ENCODE measurements at regions not wholly inside any gene's neighbourhood (a gene's known extent, or its start where the extent isn't known, plus 50 kb on each side); places are given as distances from the start of the nearest gene placed in this dataset.
"Not testable (repeated sequence)": the region's sequence is repeated elsewhere in the genome, so short reads cannot be mapped to it uniquely, and the experiment has no call there.

DNA sequence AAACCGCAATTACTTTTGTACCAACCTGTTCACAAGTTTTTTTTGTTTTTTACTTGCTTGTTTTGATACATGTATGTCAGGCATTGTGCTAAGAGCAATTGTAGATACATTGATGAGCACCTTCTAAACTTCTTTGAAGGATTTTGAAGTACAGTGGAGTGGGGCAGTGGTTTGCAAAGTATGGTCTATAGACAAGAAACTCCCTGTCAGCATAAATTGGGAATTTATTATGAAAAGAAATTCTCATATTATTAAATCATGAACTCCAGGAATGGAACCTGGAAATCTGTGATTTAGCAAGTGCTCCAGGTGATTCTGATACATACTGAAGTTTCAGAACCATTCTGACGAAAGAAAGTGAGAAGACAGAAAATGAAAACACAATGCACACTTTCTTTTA is 733.4 kb downstream of the C4orf33 start:
- H3K27ac Mint-ChIP-seq = no peak overlapping the region
- no peaks in the 10 kb centered on the region for H3K4me1 Mint-ChIP-seq (ENCODE audit: low read depth)
- no peaks in the 10 kb centered on the region for H3K36me3 Mint-ChIP-seq (ENCODE audit: low read depth)
- H3K4me3 Mint-ChIP-seq = no peak overlapping the region
- H3K9me3 Mint-ChIP-seq = peaks cover 16% of the 10 kb centered on the region
- no peaks in the 10 kb centered on the region for H3K27me3 Mint-ChIP-seq (ENCODE audit: insufficient read depth)
- TF ChIP-seq, protein P1, sequence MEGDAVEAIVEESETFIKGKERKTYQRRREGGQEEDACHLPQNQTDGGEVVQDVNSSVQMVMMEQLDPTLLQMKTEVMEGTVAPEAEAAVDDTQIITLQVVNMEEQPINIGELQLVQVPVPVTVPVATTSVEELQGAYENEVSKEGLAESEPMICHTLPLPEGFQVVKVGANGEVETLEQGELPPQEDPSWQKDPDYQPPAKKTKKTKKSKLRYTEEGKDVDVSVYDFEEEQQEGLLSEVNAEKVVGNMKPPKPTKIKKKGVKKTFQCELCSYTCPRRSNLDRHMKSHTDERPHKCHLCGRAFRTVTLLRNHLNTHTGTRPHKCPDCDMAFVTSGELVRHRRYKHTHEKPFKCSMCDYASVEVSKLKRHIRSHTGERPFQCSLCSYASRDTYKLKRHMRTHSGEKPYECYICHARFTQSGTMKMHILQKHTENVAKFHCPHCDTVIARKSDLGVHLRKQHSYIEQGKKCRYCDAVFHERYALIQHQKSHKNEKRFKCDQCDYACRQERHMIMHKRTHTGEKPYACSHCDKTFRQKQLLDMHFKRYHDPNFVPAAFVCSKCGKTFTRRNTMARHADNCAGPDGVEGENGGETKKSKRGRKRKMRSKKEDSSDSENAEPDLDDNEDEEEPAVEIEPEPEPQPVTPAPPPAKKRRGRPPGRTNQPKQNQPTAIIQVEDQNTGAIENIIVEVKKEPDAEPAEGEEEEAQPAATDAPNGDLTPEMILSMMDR (IDR thresholded peaks at IDR 0.05) = no peak
- DNase-seq = no peak

DNA sequence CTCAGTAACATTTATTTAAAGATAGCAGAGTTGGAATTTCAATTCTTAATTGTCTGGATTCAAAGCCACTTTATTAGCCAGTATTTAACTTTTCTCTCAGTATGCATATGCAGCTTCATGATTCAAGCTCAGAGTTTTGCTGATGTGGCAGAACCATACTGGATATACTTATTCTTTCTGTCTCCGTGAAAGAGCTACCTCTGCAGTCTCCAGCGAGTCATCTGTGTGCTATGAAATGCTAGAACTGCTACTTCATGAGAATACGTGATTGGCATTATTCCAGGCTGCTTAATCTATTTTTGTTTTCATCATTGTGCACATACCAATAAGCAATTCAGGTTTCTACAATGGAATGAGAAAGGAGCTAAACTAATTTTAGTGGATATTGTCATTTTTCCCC is 743.7 kb downstream of the C4orf33 start:
- no peak for DNase-seq
- Mint-ChIP-seq H3K36me3 (ENCODE audit: low read depth) (no peaks in the 10 kb centered on the region), H3K27ac (no peak overlapping the region), H3K9me3 (peaks cover 17% of the 10 kb centered on the region), H3K4me3 (no peak overlapping the region), H3K4me1 (ENCODE audit: low read depth) (no peaks in the 10 kb centered on the region), H3K27me3 (ENCODE audit: insufficient read depth) (no peaks in the 10 kb centered on the region; the same call in 1 of the 2 replicates)
- TF ChIP-seq, protein P1 (IDR thresholded peaks at IDR 0.05) = no peak

DNA sequence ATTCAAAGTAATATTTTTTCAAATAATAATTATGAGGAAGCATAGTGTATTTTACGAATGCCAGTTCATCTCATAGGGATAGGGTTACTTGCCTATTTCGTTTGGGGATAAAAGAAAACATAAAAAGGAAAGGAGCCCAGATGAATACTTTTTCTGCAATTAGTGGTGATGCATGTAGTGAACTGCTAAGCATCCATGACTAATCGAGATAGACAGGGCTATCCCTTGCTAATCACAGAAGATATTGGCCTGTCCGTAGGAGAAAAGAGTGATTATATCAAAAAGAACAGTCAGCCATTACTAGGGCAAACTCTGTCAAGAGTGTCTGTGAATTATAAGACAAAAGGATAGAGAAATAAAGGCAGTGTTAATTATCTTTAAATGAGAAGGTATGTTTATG is 746.1 kb downstream of the C4orf33 start:
- TF ChIP-seq, protein P1 (IDR thresholded peaks at IDR 0.05) = no peak
- no peak overlapping the region for H3K27ac Mint-ChIP-seq

DNA sequence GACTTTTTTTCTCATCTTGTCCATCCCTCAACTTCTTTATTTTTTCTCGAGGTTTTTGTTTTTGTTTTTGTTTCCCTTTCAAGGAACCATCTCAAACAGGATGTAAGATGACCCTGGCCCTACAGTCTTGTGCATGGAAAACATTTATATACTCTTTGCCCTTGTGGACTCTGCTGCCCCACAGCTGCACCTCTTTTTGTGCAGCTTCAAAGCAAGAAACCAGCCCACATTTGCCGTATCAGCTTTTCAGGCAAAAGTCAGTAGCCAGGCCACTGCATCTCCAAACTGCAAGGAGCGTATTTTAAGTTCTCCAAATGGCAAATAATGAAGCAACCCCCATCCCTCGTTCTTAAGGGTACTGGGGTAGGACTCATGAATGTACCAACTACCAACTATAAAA is 756.5 kb downstream of the C4orf33 start:
- Mint-ChIP-seq H3K27me3 (ENCODE audit: insufficient read depth) (no peaks in the 10 kb centered on the region), H3K36me3 (ENCODE audit: low read depth) (no peaks in the 10 kb centered on the region), H3K9me3 (peaks cover 9% of the 10 kb centered on the region; the same call in 1 of the 2 replicates), H3K4me1 (ENCODE audit: low read depth) (no peaks in the 10 kb centered on the region), H3K27ac (no peak overlapping the region), H3K4me3 (no peak overlapping the region)
- TF ChIP-seq, protein P1 (IDR thresholded peaks at IDR 0.05) = no peak
- DNase-seq = no peak

More for the DNA sequence above, 746.1 kb downstream of the C4orf33 start:
- Mint-ChIP-seq H3K9me3 (peaks cover 17% of the 10 kb centered on the region), H3K4me1 (ENCODE audit: low read depth) (no peaks in the 10 kb centered on the region), H3K36me3 (ENCODE audit: low read depth) (no peaks in the 10 kb centered on the region), H3K27me3 (ENCODE audit: insufficient read depth) (no peaks in the 10 kb centered on the region; the same call in 1 of the 2 replicates), H3K4me3 (no peak overlapping the region)
- no peak for DNase-seq

DNA sequence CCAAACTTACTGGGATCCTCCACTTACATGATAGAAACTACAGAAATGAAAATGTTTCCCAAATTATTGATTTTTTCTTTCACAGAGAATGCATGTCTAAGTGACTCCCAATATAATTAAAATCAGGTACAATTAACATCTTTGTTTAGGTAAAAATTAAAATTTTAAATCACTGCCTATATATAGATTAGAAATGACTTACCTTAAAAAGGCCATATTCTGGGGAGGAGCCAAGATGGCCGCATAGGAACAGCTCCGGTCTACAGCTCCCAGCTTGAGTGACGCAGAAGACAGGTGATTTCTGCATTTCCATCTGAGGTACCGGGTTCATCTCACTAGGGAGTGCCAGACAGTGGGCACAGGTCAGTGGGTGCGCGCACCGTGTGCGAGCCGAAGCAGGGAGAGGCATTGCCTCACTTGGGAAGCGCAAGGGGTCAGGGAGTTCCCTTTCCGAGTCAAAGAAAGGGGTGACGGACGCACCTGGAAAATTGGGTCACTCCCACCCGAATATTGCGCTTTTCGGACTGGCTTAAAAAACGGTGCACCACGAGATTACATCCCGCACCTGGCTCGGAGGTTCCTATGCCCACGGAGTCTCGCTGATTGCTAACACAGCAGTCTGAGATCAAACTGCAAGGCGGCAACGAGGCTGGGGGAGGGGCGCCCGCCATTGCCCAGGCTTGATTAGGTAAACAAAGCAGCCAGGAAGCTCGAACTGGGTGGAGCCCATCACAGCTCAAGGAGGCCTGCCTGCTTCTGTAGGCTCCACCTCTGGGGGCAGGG is 757.9 kb downstream of the C4orf33 start:
- H3K27ac Mint-ChIP-seq; DNase-seq; H3K36me3 Mint-ChIP-seq (ENCODE audit: low read depth); H3K27me3 Mint-ChIP-seq (ENCODE audit: insufficient read depth); H3K4me3 Mint-ChIP-seq; H3K4me1 Mint-ChIP-seq (ENCODE audit: low read depth); H3K9me3 Mint-ChIP-seq: not testable (repeated sequence)

DNA sequence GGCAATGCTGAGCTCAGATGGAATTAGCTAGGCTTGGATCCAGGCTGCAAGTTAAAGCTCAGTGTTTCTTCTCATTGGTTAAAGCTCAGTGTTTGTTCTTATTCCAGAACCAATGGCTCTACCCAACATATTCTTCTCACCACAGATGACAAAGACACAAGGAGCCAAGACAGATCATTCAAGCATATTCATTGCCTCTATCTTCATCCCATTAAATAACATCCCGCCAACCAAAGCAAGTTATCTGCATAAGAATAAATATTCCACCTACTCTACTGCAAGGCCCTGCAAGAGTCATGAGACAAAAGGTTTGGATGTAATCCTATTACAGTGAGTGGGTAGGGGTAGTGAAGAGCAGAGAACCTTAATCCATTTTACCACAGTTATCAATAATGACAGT is 766.5 kb downstream of the C4orf33 start:
- TF ChIP-seq, protein P1 (IDR thresholded peaks at IDR 0.05) = no peak
- Mint-ChIP-seq H3K4me3 (no peak overlapping the region), H3K4me1 (ENCODE audit: low read depth) (no peaks in the 10 kb centered on the region), H3K27ac (no peak overlapping the region), H3K27me3 (ENCODE audit: insufficient read depth) (no peaks in the 10 kb centered on the region), H3K36me3 (ENCODE audit: low read depth) (no peaks in the 10 kb centered on the region), H3K9me3 (peaks cover 12% of the 10 kb centered on the region)
- DNase-seq = no peak
